ENCODE measurements at regions not wholly inside any gene's neighbourhood (a gene's known extent, or its start where the extent isn't known, plus 50 kb on each side); places are given as distances from the start of the nearest gene placed in this dataset.
"Not testable (repeated sequence)": the region's sequence is repeated elsewhere in the genome, so short reads cannot be mapped to it uniquely, and the experiment has no call there.

- no peak for DNase-seq
These were observed 84.4 kb upstream of the TWIST2 start for GRCh38 chr2:238763471-238763995.

DNA sequence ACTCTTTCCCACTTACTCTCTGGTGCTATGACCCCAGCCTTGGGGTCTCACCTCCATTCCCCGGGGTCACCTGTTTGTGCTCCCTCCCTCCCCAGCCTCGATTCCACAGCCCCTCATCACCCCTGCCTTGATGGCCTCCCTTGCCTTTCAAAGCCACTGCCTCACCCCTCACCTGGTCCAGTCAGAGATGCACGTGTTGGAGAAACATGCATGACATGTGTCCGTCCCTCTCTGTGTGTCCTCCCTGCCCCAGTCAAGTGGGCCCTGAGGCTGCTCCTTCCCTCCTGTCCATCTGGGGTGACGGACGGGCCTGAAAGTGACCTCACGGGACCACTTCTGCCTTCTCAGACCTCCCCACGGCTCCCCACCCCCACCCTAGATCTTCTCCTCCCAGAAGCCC is 82.3 kb upstream of the TWIST2 start:
- DNase-seq: no peak

DNA sequence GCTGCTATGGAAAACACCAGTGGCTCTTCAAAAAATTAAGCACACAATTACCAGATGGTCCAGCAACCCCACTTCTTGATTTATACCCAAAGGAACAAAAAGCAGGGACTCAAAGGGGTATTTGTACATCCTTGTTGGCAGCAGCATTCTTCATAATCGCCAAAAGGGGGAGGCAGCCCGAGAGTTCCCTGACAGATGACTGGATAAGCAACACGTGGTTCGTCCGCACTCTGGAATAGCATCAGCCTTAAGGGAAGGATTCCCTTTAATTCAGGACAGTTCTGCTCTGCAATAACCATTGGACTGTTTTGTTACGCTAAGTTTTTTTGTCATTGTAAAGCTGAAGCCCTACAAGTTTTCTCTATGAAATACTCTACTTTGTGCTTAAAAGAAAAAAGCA is 76.7 kb upstream of the TWIST2 start:
- DNase-seq: no peak

DNA sequence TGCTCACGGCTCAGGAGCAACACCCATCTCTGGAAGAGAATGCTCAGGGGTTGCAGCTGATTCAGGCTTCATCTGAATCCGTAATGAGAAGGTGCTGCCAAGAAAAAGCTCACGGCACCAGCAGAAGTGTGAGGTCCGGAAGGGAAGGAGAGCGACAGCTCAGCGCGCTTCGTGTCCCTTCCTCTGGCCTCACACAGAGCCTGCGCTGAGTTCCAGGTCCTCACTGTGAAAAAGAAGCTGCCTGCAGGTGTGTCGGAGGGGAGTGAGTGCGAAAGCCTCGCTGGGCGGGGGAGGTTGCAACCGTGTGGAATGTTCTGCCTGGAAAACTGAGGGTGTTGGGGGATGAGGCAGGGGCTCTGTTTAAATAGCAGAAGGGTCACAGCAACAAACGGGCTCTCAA is 76.2 kb upstream of the TWIST2 start:
- no peak for DNase-seq

DNA sequence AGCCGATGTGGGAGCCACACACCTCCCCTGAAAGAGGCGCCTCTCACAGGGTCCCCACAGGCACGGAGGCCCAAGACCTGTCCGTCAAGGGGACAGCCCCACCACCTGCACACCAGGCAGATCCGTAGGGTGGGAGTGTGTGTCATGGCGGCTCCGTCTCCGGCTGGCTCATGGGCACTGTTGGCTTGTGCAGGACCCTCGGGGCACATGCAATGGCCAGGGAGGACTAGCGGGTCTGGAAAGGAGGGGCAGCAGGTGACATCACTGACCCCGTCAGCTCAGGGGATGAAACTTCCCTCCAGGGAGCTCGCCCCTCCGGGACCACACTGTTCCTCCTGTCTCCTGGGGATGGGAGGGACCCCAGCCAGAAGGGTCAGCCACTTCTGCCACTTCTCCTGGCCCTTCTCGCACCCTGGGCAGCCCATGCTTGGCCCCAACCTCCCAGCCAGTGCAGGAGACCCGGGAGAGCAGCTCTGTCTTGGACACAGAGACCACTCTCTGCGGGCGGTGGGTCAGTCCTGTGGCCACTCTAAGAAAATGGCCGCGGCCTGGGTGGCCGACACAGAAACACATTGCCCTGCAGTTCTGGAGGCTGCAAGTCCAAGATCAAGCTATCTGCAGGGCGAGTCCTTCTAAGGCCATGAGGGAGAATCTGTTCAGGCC is 75.1 kb upstream of the TWIST2 start:
- DNase-seq: no peak

DNA sequence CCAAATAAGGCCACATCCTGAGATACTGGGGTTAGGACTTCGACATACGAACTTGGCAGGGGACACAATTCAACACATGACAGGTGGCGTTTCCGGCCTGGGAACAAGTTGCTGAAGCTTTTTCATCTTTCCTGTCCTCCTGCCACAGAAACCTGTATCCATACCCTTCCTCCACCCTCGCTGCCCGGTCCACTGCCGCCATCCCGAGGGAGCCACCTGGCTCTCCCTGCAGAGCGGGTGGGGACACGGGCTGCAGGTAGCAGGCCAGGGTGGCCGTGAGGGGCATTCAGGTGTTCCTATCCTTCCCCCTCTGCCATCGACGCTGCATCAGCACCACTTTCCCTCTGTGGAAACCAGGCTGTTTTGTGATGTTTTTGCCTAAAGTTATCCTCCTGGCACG is 74.4 kb upstream of the TWIST2 start:
- no peak for DNase-seq

- DNase-seq: no peak
These were observed 73.8 kb upstream of the TWIST2 start for GRCh38 chr2:238774071-238774470.

GRCh38 chr2:238774980-238775509 is 72.8 kb upstream of the TWIST2 start:
- DNase-seq: no peak

- no peak for DNase-seq
These were observed 72.3 kb upstream of the TWIST2 start for GRCh38 chr2:238775591-238775990.

DNA sequence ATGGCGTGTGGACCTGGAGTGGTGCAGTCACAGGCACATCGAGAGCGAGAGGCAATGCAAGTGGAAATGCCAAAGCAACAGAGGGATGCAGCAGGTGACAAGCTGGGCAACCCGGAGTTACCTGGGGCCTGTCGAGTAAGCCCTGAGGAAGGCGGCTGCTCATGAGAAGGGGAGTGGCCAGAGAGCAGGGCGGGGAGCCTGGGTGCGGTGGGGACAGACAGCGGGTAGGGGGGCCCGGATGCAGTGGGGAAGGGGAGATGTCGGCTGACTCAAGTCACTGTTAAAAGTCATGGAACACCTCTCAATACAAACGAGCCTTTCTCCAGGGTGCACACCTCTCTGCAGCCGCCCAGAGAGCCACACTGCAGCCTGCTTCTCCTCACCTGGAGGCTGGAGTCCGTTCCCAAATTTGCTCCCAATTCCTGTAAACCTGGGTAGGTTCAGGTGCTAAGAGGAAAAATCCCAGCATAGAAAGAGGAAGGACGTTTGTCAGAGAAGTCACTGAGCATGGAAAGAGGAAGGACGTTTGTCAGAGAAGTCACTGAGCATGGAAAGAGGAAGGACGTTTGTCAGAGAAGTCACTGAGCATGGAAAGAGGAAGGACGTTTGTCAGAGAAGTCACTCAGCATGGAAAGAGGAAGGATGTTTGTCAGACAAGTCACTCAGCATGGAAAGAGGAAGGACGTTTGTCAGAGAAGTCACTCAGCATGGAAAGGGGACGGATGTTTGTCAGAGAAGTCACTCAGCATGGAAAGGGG is 71.7 kb upstream of the TWIST2 start:
- DNase-seq: no peak

GRCh38 chr2:238776761-238777046 is 71.2 kb upstream of the TWIST2 start:
- DNase-seq: not testable (repeated sequence)

DNA sequence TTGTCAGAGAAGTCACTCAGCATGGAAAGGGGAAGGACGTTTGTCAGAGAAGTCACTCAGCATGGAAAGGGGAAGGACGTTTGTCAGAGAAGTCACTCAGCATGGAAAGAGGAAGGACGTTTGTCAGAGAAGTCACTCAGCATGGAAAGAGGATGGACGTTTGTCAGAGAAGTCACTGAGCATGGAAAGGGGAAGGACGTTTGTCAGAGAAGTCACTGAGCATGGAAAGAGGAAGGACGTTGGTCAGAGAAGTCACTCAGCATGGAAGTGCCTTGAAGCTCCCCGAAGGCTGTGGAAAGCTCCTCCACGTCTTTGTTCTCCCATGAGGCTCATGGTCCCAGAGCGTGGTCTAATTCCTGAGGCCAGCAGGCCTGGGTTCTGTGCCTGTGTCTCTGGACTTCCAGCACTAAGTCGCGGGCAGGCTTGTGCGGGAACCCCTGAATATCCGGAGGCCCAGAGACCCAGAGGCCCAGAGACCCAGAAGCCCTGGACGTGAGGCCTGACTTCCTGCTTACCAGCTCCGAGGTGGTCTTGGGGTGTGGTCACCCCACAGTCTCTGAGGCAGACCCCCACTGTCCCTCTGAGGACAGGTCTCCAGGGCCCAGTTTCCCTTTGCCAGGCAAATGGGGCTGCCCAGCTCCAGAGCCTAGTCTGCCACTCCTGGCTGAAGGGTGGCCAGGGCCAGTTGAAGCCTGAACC is 70.4 kb upstream of the TWIST2 start:
- no peak for DNase-seq

GRCh38 chr2:238784671-238785527 is 63.0 kb upstream of the TWIST2 start:
- DNase-seq: peak; percentile 73

- DNase-seq: no peak
These were observed 62.4 kb upstream of the TWIST2 start for GRCh38 chr2:238785528-238785860.

- DNase-seq: no peak
These were observed 61.5 kb upstream of the TWIST2 start for GRCh38 chr2:238786379-238786778.

DNA sequence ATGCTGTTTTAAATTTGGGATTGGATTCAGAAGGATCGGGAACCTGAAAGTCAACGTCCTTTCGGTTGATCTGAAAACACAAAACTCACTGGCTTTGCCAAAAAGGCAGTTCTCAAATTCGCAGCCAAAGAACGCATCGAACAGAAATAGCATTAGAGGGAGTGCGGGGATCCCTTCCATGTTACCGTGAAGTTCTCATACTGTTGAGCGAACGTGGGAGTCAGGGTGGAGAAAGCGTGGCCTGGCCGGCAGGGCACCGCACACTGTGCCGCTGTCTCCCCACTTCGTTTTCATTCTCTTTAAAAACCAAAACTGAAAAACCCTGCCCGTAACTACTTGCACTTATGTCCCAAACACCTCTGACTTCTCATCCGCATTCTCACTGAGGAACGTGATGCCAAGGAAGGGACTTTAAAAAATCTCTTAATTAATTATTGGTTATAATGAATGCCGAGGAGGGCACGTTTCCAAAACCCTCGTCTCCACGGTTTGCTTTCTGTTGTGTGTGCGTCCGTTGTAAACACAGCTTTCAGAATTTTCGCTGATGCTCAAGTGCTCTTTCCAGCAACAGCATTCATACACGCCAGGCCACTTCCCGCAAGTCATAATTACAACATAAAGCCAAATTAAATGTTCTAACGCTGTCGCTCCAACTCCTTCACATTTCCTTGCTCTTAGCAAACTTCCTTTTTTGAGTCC is 60.9 kb upstream of the TWIST2 start:
- DNase-seq: no peak

DNA sequence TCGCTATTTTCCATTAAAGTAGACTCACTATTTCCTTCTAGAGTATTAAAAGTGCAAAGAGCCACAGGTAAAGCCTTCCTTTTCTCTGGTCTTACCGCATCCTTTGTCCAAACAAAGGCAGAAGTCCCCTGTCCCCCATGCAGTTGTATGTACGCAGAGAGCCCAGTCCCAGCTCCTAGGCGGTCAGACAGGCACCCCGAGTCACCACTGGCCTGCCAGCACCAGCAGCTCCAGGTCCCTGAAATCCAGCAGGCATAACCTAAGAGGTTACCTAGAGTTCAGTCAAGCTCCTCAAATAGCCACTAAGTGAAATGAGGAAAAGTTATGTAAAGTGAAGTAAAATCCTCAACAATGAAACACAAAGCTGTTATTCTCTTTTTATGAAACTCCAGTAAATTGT is 60.4 kb upstream of the TWIST2 start:
- no peak for DNase-seq

- no peak for DNase-seq
These were observed 58.5 kb upstream of the TWIST2 start for GRCh38 chr2:238789317-238789806.

GRCh38 chr2:238790126-238790832 is 57.6 kb upstream of the TWIST2 start:
- DNase-seq: no peak

DNA sequence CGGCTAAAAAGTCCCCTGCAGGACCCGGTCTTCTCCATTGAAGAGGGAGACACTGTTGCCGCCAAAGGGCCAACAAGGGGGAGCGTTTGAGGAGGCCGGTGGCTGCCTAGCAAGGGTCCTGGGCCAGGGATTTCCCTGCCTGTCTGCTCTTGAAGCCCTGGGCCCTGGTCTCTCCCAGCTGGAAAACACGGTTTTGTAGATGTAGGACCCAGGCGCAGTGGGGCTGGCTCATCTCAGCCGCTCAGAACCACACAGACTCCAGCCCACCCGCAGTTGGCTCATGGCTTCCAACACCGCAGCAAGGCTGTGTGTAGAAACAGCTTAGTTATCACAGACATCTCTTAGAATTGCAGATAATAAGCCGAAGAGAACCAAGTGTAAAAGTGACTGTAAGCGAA is 57.1 kb upstream of the TWIST2 start:
- DNase-seq: no peak

DNA sequence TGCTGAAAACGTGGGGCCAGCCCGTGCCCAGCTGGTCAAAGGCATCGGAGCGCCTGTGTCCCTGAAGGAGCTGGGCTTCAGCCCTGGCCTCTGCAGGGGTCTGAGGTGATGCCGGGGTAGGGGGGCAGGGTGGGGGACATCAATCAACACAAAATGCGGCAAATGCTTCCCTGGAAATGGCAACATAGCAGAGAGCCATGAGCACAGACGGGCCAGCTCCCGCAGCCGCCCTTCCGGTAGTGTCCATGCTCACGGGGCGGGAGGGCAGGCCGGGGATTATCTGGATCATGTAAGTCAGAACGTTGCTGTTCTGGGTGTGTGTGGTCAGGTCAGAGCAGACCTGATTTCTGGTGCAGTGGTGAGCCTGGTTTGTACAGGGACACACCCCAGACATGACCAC is 56.5 kb upstream of the TWIST2 start:
- DNase-seq: no peak

- DNase-seq: no peak
These were observed 54.6 kb upstream of the TWIST2 start for GRCh38 chr2:238793306-238793705.

Data from stimulated activated CD8-positive, alpha-beta memory T cell treated with anti-CD3 and anti-CD28 coated beads, Interleukin-4, amount 100 ng/mL, for 48 hours (primary cell).